ENCODE measurements at regions not wholly inside any gene's neighbourhood (a gene's known extent, or its start where the extent isn't known, plus 50 kb on each side); places are given as distances from the start of the nearest gene placed in this dataset.

- H3K27me3 ChIP-seq, result no peaks in the 10 kb centered on the region
- no peak for TF ChIP-seq POLR2A (IDR thresholded peaks at IDR 0.05)
- no peak for TF ChIP-seq EP300 (IDR thresholded peaks at IDR 0.05)
- no peak for TF ChIP-seq CTCF (IDR thresholded peaks at IDR 0.05)
- TF ChIP-seq POLR2AphosphoS5 (IDR thresholded peaks at IDR 0.05), result no peak
- no peak for ATAC-seq
- no peaks in the 10 kb centered on the region for H3K36me3 ChIP-seq
- WGBS, 2 donors (ENCODE audit: low coverage in 1 of 2), result 86 to 92% methylated on average over 5 of the region's 5 CpGs
- no peak overlapping the region for H3K4me3 ChIP-seq
- no peak overlapping the region for H3K27ac ChIP-seq
- no peaks in the 10 kb centered on the region for H3K4me1 ChIP-seq
- H3K9me3 ChIP-seq, result peaks cover 0 to under 1% (median 0%) of the 10 kb centered on the region in 3 donors
Observed at GRCh38 chr17:51486885-51487520, 226.7 kb downstream of the UTP18 start.

- whole genome bisulfite sequencing, 2 donors (ENCODE audit: low coverage in 1 of 2), result 64 to 72% methylated on average over 5 to 14 of the region's 14 CpGs
- TF ChIP-seq POLR2A (IDR thresholded peaks at IDR 0.05), result no peak
- TF ChIP-seq EP300 (IDR thresholded peaks at IDR 0.05), result no peak
- no peak for TF ChIP-seq POLR2AphosphoS5 (IDR thresholded peaks at IDR 0.05)
- no peak for TF ChIP-seq CTCF (IDR thresholded peaks at IDR 0.05)
- H3K9me3 ChIP-seq, result no peaks in the 10 kb centered on the region
- H3K4me1 ChIP-seq, result no peaks in the 10 kb centered on the region
- H3K36me3 ChIP-seq, result no peaks in the 10 kb centered on the region
- H3K27ac ChIP-seq, result no peak overlapping the region
- H3K4me3 ChIP-seq, result no peak overlapping the region
- no peak for ATAC-seq
- no peaks in the 10 kb centered on the region for H3K27me3 ChIP-seq
Observed at GRCh38 chr17:51487947-51488346, 227.6 kb downstream of the UTP18 start.

GRCh38 chr17:51491416-51491815, 231.1 kb downstream of the UTP18 start:
- TF ChIP-seq EP300 (IDR thresholded peaks at IDR 0.05), result no peak
- TF ChIP-seq POLR2AphosphoS5 (IDR thresholded peaks at IDR 0.05), result no peak
- no peak for TF ChIP-seq POLR2A (IDR thresholded peaks at IDR 0.05)
- TF ChIP-seq CTCF (IDR thresholded peaks at IDR 0.05), result no peak
- Histone ChIP-seq H3K4me3 (no peak overlapping the region), H3K27ac (no peak overlapping the region), H3K4me1 (no peaks in the 10 kb centered on the region), H3K9me3 (no peaks in the 10 kb centered on the region), H3K36me3 (no peaks in the 10 kb centered on the region), H3K27me3 (no peaks in the 10 kb centered on the region)
- 80 to 90% methylated on average over 2 of the region's 6 CpGs for WGBS, 2 donors (ENCODE audit: low coverage in 1 of 2)
- ATAC-seq, result no peak

GRCh38 chr17:51493206-51493605, 232.9 kb downstream of the UTP18 start:
- no peak for ATAC-seq
- 100% methylated on average over 1 of the region's 2 CpGs for WGBS, 2 donors (ENCODE audit: low coverage in 1 of 2)
- Histone ChIP-seq H3K27me3 (no peaks in the 10 kb centered on the region), H3K9me3 (no peaks in the 10 kb centered on the region), H3K4me1 (no peaks in the 10 kb centered on the region), H3K4me3 (no peak overlapping the region), H3K27ac (no peak overlapping the region), H3K36me3 (no peaks in the 10 kb centered on the region)
- TF ChIP-seq CTCF (IDR thresholded peaks at IDR 0.05) (no peak), EP300 (IDR thresholded peaks at IDR 0.05) (no peak), POLR2AphosphoS5 (IDR thresholded peaks at IDR 0.05) (no peak), POLR2A (IDR thresholded peaks at IDR 0.05) (no peak)

GRCh38 chr17:51496378-51496777, 236.0 kb downstream of the UTP18 start:
- TF ChIP-seq POLR2AphosphoS5 (IDR thresholded peaks at IDR 0.05) (no peak), POLR2A (IDR thresholded peaks at IDR 0.05) (no peak), EP300 (IDR thresholded peaks at IDR 0.05) (no peak), CTCF (IDR thresholded peaks at IDR 0.05) (no peak)
- WGBS, 2 donors (ENCODE audit: low coverage in 1 of 2), result 0% methylated on average over 1 of the region's 1 CpG; no CpG with 5 or more reads in 1 of the 2 donors
- no peak overlapping the region for H3K4me3 ChIP-seq
- no peak for ATAC-seq
- H3K9me3 ChIP-seq, result no peaks in the 10 kb centered on the region
- H3K36me3 ChIP-seq, result no peaks in the 10 kb centered on the region
- peaks cover 0 to 11% (median 2%) of the 10 kb centered on the region in 3 donors for H3K4me1 ChIP-seq
- H3K27ac ChIP-seq, result no peak overlapping the region
- no peaks in the 10 kb centered on the region for H3K27me3 ChIP-seq
